H54 (cell line): ENCODE measurements at regions not wholly inside any gene's neighbourhood (a gene's known extent, or its start where the extent isn't known, plus 50 kb on each side); places are given as distances from the start of the nearest gene placed in this dataset.

Experiments
- DNase-seq: peaks from one replicate; pipeline ENCODE4 v3.0.0; 2011; ENCODE audit warnings: low spot score, mixed read lengths; ENCODE audit not compliant: insufficient read length
- FAIRE-seq: peaks from 3 replicates; lab custom pipeline; 2011; peaks lifted over from hg19 to GRCh38; lab: Jason Lieb, UNC
- POLR2A ChIP-seq: IDR thresholded peaks from 2 replicates; pipeline ENCODE4 v1.6.1; 2011; ENCODE audit warnings: low read depth, mild to moderate bottlenecking, low read length

DNA sequence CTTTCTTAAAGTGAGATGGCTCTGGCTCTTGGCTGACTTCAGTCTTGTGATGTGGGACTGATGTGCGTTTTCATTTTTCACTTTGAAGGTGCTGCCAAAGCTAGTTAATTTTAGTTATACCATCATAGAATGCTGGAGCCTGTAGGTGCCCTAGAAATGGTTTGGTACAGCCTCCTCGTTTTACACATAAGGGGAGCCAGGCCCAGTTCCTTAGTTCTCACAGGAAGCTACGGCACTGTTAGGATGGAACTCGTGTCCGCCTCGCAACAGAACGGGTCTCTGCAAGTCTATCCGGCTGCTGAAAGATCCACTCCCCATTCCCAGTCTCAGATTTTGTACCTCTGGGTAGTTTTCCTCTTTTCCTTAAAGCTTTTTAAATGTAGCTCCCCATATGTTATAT, 173.2 kb upstream of the PRPS1L1 start:
- no peak for FAIRE-seq
- no peak for TF ChIP-seq POLR2A

DNA sequence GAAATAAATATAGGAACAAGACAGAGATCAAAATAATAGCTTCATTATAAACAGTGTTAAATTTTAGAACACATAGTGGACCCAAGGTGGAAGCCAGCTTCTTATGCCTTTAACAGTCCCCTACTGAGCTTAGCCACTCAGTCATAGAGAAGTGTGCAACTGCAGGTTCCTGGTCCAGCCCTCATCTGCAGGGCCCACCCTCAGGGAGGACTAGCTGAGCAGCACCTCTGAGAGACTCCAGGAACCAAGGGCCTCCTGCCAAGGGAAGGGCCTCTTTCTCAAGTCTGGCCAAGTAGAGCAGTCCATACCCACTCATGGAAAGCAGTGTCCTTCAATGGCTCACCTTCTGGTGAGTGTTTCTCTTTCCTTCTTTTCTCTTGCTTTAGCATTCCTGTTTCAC, 173.7 kb upstream of the PRPS1L1 start:
- TF ChIP-seq POLR2A, result no peak
- peak; percentile 78 for FAIRE-seq
- DNase-seq, result no peak

More for the DNA sequence above, 173.2 kb upstream of the PRPS1L1 start:
- no peak for DNase-seq

DNA sequence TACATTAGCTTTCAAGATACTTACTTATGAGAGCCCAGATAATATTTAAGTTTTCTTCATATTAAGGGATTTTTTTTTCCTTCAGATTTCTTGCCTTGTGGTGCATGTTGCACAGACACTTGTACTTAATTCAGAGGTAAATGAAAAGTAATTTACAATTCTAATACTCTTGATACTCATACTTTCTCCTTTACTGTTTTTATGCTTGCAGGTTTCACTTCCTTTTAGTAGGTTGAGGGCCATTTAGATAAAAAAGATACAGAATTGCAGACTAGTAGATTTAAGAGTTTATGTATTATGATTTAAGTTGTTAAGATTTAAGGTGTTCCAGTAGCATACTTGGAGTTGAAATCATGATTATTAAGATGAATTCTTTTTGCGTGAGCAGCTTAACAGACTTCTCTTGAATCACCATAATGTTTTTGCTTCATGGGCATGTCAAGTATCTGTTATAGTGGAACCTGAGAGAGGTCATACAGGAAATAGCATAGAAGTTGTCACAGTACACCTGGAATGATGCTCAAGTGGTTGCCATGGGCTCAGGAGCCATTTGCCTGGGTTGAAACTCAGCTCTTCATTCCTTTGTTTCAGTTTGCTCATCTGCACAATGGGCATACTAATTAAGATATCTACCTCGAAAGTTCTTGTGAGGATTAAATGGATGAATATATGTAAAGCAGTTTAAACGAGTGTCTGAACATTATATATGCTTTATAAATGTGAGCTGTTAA, 174.8 kb upstream of the PRPS1L1 start:
- DNase-seq (no peak), FAIRE-seq (peak; percentile 91)
- no peak for TF ChIP-seq POLR2A

DNA sequence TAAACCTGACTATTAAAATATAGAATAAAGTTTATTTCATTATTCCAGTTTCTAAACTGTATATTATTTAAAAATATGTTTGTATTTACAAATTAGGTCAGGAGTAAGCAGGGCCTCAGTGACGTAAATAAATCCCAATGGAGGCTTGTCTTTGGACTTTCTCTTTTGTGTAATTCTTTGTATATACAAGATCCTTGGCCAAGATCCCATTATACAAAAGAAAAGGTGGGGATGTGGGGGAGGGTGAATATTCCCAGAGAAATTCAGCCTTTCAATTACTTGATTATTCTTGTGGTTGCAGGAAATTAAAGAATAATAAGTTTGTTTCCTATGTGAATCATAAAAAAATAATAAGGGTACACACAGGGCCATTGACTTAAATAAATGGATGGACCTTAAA, 178.7 kb upstream of the PRPS1L1 start:
- DNase-seq (no peak), FAIRE-seq (no peak)
- TF ChIP-seq POLR2A, result no peak

DNA sequence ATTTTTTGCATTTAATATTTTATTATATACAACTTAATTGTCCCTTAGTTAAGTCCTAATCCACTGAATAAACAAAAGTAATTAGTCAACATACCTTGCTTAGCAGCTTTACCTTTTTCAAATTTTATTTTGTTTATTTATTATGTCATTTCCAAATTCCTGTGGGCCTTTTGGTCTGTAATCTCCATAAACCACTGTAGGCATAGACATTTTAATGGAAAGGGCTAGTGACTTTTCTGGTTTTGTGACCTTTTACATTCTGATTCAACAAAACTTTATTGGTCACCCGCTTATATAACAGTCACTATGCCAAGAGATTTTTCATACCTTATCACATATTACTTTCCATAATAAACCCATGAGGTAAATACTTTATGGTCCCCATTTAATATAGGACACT, 181.3 kb upstream of the PRPS1L1 start:
- FAIRE-seq (peak; percentile 53), DNase-seq (no peak)
- no peak for TF ChIP-seq POLR2A

DNA sequence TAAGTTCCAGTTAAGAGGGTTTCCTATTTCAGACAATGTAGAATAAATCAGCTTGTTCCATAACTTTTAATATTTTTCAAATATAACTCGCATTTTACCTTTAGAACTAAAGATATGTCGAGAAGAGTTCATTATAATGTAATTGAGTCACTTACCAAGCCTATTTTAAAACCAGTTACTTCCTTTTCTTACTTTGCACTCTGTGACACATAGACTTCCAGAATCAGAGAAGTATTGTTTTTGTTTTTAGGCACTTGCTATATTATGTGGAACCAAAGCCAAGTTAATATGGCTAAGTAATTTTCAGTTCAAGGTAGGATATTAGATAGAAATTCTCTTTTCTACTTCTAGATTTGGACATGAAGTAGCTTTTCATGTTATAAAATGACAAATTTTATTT, 182.7 kb upstream of the PRPS1L1 start:
- DNase-seq, result no peak
- no peak for FAIRE-seq

DNA sequence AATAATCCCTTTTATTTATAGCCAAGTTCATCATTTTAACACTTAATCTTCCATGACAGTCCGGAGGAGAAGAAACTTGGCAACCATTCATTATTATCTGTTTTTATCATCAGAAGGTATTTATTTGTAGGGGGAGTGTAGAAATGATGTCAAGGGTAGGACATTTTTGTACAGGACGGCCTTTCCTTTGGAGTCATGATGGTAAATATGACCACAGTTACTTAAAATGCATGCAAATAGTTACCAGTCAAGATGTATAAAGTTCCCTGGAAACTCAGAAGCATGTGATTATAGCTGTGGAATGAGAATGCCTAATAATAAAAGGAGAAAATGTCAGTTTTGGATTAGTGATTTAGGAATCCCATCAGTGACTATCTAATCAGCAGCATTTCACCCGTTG, 183.1 kb upstream of the PRPS1L1 start:
- no peak for TF ChIP-seq POLR2A
- DNase-seq (no peak), FAIRE-seq (no peak)

More for the DNA sequence above, 182.7 kb upstream of the PRPS1L1 start:
- TF ChIP-seq POLR2A, result no peak

DNA sequence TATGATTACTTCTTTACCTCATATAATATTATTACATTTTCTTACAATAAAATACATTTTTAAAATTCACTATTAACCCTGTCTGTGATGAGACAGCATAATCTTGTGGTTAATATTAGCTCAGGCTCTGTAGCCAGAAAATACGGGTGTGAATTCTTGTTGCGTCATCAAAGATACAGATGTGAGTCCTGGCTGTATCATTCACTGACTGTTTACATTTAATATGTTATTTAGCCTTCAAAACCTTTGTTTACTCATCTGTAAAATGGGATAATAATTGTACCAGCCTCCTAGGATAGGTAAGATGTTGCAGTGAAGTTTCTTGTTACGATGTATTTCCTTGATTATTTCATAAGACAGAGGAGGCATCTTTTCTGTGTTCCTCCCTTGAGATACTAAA, 184.7 kb upstream of the PRPS1L1 start:
- DNase-seq, result no peak
- FAIRE-seq, result no peak
- no peak for TF ChIP-seq POLR2A

DNA sequence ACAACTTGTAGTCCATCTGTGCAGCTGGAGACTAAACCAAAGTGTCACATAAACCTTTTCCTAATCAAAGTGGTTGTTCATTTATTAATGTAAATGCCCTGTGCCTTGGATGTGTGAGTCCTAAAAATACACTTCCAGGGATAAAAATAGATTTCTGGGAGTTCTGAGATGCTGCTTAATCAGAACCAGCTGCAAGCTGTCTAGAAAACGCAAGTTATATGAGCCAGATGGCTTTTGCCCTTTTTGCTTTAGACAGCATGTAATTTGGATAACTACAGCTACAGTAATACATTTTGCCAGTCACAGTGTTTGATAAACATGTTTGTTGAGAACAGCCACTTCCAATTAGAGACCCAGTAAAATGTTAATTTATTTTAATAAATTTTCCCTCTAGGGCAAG, 185.1 kb upstream of the PRPS1L1 start:
- peak; percentile 75 for FAIRE-seq
- no peak for DNase-seq
- TF ChIP-seq POLR2A, result no peak

DNA sequence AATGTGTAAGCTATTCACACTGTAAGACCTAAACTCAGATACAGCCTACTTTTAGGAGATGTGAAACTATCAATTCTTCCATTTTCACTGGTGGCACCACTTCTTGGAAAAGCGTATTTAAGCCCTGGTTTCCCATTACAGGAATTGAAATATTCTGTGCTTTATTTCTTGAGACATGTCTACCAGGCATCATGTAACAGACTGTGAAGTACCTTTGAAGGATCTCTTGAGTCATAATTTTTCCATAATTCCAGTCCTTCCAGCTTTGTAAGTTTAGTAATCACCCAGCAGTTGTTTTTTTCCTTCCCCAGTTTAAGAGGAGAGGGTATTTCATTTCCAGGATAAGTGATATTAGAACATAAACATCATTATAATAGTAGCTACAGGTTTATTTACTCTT, 186.0 kb upstream of the PRPS1L1 start:
- no peak for DNase-seq
- FAIRE-seq, result peak; percentile 78
- no peak for TF ChIP-seq POLR2A

DNA sequence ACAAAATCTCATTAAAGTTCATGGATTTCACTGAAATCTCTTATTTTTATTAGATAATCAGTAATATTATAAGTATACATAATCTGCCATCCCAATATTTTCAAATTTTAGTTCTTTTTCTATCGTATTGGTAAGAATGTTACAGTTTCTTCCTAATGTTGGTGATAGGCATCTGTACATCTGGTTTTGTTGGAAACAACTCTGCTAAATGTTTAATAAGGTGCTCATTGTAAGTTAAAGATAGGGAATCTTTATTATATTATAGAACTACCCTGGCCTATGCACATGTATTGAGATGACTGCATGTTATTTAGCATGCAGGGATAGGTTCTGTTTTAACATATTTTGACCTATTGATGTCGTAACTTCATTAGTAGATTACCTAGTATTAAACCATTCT, 188.6 kb upstream of the PRPS1L1 start:
- DNase-seq (no peak), FAIRE-seq (peak; percentile 11)
- TF ChIP-seq POLR2A, result no peak

DNA sequence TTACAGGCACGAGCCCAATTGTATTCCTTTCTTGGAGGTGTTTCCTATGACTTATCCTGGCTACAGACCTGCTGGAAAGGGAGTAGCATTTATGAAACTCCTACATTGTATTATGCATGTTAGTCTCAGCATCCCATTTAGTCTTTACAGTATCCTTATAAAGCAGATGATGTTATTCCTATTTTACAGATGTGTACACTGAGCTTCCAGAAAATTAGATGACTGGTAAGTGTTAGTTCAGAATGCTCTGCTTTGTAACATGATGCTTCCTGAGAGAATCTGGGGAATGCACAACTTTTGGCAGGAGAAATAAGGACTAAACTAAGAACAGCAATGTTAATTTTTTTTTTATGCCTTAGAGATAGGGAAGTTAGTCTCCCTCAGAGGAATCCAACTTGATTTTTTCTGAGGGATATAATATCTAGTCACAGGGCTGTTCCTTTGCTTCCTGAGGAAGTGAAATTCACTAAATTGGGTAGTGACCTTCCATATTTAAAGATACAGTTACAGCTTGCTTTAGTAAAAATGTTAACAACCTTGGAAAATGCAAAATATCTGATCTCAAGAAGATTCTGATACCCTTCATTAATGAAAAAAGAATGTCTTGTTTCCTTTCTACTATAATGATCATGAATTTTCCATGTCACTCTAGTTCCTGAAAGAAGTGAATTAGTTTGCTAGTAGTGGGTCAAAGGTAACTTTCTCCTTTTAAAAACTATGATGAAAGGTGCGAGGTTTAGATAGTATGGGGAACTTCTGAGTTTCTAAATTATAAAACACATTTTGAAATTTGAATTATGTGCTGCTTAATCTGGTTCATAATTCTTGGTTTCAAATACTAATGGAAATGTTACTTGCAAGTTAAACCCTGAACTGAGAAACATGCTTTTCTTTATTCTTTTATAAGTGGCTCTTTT, 194.0 kb upstream of the PRPS1L1 start:
- DNase-seq (no peak), FAIRE-seq (peak; percentile 89)
- TF ChIP-seq POLR2A, result no peak

DNA sequence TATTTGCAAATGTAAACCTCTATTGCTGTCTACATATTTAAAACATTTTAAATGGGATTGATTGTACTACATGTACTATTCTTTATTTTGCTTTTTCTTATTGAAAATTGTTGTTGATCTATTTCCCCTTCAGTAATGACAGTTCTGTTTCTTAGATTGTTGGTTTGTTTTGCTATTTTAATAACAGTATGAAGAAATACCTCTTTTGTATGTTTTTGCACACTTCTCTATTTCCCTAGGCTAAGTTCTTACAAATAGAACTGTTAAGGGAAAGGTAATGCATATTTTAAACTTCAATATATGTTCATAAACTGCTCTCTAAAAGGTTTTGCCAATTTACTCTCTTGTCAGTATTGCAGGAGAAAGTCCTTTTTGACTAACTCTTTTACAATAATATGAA, 195.0 kb upstream of the PRPS1L1 start:
- FAIRE-seq, result peak; percentile 27
- TF ChIP-seq POLR2A, result no peak
- no peak for DNase-seq

DNA sequence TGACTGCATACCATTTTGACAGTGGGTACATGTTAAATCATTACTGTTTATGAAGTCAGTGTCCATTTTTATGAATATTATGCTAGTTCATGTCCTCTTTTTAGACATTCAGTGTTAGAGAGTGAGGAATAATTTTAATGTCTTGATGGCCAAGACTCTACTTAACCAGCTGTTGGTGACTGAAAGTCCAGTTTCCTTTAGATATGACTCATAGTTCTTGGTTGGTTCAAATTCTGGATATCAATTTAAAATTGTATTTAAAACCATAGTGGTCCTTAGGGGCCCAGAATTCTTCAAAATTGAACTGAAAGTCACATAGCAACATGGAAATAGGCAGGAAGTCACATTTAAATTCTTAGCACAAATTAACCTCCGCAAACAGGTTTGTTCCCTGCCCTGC, 196.5 kb upstream of the PRPS1L1 start:
- no peak for TF ChIP-seq POLR2A
- DNase-seq, result no peak
- FAIRE-seq, result peak; percentile 69

DNA sequence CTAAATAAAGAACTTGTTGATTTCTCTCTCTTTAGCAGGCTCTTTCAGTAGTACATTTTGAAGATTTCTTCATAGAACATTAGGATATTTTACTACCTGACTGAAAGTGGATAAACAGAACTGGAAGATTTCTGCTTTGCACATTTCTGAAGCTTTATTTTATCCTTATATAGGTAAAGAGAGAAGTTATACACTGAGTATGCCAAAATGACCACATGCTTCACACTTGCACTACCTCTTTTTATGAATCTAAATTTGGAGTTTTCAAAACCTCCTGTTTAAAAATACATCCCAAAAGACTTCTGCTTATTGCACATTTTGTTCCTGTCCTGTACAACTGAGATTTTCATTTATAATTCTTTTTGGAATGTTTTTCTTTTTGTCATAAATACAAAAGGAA, 197.4 kb upstream of the PRPS1L1 start:
- DNase-seq, result no peak
- no peak for TF ChIP-seq POLR2A
- no peak for FAIRE-seq
